Body of pancreas (tissue), 4 donors: ENCODE measurements at regions not wholly inside any gene's neighbourhood (a gene's known extent, or its start where the extent isn't known, plus 50 kb on each side); places are given as distances from the start of the nearest gene placed in this dataset.

Experiments used
- POLR2A ChIP-seq, 3 donors: fragments of 450-650 bp; IDR thresholded peaks; one replicate each; pipeline ENCODE4 v1.6.1; 2016; ENCODE audit warnings: antibody characterized with exemption in 3 of 3, mild to moderate bottlenecking in 2 of 3
- TF ChIP-seq, protein P1 (sequence below), 7 experiments: fragments of 450-650 bp in 4 of 7; fragments of 200-600 bp in 3 of 7; sonication (generic) in 3 of 7; IDR thresholded peaks; one replicate each; pipeline ENCODE4 v1.5.1; 2016 to 2019; ENCODE audit warnings: antibody characterized with exemption in 7 of 7

DNA sequence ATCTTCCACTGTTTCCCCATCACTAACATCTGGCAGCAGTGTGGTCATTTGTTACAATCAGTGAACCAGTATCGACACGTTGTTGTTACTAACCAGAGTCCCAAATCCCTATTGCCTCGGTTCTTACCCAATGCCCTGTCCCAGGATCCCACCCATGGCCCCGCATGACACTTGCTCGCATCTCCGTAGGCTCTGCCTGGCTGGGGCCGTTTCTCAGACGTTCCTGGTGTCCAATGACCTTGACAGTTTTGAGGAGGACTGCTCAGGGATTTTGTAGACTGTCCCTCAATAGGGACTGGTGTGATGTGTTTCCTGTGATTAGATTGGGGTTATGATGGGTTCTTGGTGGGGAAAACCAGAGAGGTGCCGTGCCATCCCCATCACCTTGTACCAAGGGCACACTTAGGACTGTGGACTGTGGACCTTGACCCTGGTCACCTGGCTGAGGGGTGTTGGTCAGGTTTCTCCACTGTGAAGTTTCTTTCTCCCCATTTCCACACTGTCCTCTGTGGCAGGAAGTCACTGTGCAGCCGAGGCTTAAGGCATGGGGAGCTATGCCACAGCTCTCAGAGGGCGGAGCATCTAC, 108.4 kb downstream of the ADRA2C start:
- TF ChIP-seq, protein P1, sequence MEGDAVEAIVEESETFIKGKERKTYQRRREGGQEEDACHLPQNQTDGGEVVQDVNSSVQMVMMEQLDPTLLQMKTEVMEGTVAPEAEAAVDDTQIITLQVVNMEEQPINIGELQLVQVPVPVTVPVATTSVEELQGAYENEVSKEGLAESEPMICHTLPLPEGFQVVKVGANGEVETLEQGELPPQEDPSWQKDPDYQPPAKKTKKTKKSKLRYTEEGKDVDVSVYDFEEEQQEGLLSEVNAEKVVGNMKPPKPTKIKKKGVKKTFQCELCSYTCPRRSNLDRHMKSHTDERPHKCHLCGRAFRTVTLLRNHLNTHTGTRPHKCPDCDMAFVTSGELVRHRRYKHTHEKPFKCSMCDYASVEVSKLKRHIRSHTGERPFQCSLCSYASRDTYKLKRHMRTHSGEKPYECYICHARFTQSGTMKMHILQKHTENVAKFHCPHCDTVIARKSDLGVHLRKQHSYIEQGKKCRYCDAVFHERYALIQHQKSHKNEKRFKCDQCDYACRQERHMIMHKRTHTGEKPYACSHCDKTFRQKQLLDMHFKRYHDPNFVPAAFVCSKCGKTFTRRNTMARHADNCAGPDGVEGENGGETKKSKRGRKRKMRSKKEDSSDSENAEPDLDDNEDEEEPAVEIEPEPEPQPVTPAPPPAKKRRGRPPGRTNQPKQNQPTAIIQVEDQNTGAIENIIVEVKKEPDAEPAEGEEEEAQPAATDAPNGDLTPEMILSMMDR (IDR thresholded peaks at IDR 0.05), result no peak
- TF ChIP-seq POLR2A (IDR thresholded peaks at IDR 0.05), result no peak
